GM12892 (cell line): ENCODE measurements at regions not wholly inside any gene's neighbourhood (a gene's known extent, or its start where the extent isn't known, plus 50 kb on each side); places are given as distances from the start of the nearest gene placed in this dataset.

Experiments used
- POLR2A ChIP-seq: IDR thresholded peaks from 2 replicates; pipeline ENCODE4 v1.6.1; 2011; ENCODE audit warnings: low read depth, low read length, control low read depth
- POLR2AphosphoS5 ChIP-seq: IDR thresholded peaks from 2 replicates; pipeline ENCODE4 v1.6.1; 2011; ENCODE audit warnings: low read depth, low read length, control low read depth

DNA sequence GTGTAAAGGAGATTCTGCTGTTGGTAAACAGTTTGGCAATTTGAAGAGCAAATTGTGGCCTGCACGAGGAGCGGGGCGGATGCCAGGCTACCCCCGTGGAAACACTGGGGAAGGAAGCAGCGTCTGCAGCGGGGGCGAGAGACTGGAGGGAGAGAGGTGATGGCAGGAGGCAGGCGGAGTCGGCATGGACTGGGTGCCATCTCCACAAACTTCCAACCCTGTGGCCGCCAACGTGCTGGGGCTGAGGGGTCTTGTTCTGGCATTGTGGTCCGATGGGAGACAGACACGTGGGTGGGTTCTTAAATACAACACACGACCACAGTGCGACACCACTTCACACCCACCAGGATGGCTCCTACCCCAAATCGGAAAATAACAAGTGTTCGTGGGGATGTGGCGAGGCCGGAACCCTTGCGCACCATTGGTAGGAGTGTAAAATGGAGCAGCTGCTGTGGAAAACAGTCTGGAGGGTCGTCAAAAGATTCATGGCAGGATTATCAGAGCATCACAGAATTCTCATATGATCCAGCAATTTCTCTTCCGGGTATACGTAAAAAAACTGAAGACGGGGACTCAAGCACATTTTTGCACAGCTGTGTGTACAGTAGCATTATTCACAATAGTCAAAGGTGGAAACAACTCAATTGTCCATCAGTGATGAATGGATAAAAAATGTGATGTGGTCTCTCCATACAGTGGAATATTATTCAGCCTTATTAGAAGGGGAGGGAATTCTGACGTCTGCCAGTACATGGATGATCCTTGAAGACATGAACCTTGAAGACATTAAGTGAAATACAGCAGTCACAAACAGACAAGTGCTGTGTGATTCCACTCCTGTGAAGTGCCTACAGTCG lies 82.4 kb upstream of the HPCAL1 start:
- no peak for TF ChIP-seq POLR2A
- no peak for TF ChIP-seq POLR2AphosphoS5
